ENCODE measurements at regions not wholly inside any gene's neighbourhood (a gene's known extent, or its start where the extent isn't known, plus 50 kb on each side); places are given as distances from the start of the nearest gene placed in this dataset.

DNA sequence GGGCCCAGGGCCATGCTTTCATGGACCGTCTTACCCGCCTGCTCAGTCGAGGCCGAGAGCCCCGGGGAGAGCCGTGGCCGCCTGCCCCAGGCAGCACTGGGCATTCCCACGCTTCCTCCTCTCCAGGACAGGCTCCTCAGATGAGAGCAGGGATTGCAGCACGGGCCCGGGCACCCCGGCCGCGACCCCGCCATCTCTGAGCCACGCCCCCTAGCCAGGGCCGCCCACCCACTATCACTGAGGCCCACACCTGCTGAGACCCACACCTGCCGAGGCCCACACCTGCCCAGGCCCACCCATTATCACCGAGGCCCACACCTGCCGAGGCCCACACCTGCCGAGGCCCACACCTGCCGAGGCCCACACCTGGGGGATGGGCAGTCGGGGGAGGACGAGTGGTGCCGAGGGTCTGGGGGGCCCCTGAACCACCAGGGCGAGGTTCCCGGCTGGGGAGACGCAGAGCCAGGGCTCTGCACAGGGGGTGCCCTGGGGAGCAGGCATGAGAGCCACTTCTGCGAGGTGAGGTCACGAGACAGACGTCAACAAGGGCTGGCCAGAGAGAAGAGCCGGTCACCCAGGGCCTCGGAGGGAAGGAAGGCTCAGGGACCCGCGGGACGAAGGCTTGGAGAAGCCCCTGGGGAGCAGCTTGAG lies 235.6 kb downstream of the ERMARD start:
- Histone ChIP-seq H3K27me3 (ENCODE audit: control insufficient read depth in 3 of 3, insufficient read depth in 3 of 3, low read length in 2 of 3) (peaks cover 0 to 33% (median 0%) of the 10 kb centered on the region in 3 donors), H3K27ac (ENCODE audit: low read depth in 1 of 2, low read length in 1 of 2) (no peak overlapping the region), H3K4me1 (ENCODE audit: control insufficient read depth in 5 of 5, insufficient read depth in 5 of 5, low read length in 5 of 5) (peaks cover 0 to 7% (median 0%) of the 10 kb centered on the region in 5 donors), H3K9me3 (ENCODE audit: control insufficient read depth in 4 of 4, insufficient read depth in 3 of 4, low read length in 3 of 4) (no peaks in the 10 kb centered on the region), H3K9ac (ENCODE audit: insufficient read depth in 1 of 2, low read length in 2 of 2) (no peak overlapping the region), H3K4me3 (no peak overlapping the region), H3K36me3 (ENCODE audit: control insufficient read depth in 4 of 4, insufficient read depth in 4 of 4, low read length in 4 of 4) (no peaks in the 10 kb centered on the region)
- no peak for TF ChIP-seq CTCF (IDR thresholded peaks at IDR 0.05; ENCODE audit: control extremely low read depth, extremely low read depth)
- DNase-seq (no peak), ATAC-seq (ENCODE audit: insufficient read depth, low FRiP score) (no peak)
- 83 to 89% methylated on average over 27 to 35 of the region's 35 CpGs for WGBS, 2 donors

- no peak for TF ChIP-seq CTCF (IDR thresholded peaks at IDR 0.05; ENCODE audit: control extremely low read depth, extremely low read depth)
- Histone ChIP-seq H3K9me3 (ENCODE audit: control insufficient read depth in 4 of 4, insufficient read depth in 3 of 4, low read length in 3 of 4) (no peaks in the 10 kb centered on the region), H3K27me3 (ENCODE audit: control insufficient read depth in 3 of 3, insufficient read depth in 3 of 3, low read length in 2 of 3) (peaks cover 0 to 36% (median 0%) of the 10 kb centered on the region in 3 donors), H3K4me3 (no peak overlapping the region), H3K9ac (ENCODE audit: insufficient read depth in 1 of 2, low read length in 2 of 2) (no peak overlapping the region), H3K27ac (ENCODE audit: low read depth in 1 of 2, low read length in 1 of 2) (no peak overlapping the region), H3K4me1 (ENCODE audit: control insufficient read depth in 5 of 5, insufficient read depth in 5 of 5, low read length in 5 of 5) (peaks cover 0 to 7% (median 0%) of the 10 kb centered on the region in 5 donors), H3K36me3 (ENCODE audit: control insufficient read depth in 4 of 4, insufficient read depth in 4 of 4, low read length in 4 of 4) (no peaks in the 10 kb centered on the region)
- no peak for ATAC-seq (ENCODE audit: insufficient read depth, low FRiP score)
- DNase-seq: no peak
- WGBS, 2 donors: 92 to 96% methylated on average over 30 of the region's 30 CpGs
These were observed 234.9 kb downstream of the ERMARD start for GRCh38 chr6:169986171-169986847.

DNA sequence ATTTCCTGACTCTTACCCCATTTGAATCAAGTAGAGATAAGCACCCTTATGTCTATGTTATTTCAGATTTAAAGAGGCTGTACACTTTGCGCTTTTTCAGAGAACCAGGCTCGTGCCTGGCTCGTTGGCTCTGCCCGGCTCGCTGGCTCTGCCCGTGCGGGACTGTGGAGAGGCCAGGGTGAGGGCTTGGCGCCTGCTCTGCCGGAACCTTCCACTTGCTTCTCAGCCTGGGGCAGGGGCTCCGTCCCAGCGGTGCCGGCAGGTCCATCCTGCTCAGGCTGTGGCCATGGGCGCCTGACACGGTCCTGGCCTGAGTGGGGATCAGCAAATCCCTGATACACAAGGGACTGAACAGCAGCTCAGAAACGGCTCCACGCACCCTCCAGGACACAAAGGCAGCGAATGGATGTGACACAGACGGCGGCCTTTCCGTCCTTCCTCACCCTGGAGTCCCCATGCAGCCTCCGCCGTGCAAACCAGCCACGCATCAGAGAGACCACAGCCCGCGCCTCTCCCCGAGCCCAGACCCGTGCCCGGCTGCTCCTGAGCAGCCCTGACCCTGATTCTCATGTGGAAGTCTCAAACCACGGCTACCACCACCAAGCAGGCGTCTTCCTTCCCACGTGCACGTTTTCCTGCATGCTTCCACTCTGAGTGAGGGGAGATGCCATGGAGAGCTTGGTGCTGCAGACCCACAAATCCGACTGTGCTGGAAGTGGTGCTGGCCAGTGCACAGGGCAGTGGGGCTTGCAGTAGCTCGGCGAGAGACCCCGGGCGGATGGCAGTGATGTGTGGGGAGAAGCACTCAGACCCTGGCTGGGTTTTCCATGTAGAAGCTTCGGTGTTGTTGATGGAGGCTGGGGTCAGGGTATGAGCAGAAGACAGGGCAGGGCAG lies 233.9 kb downstream of the ERMARD start:
- no peak overlapping the region for H3K4me3 ChIP-seq
- peaks cover 0 to 6% (median 0%) of the 10 kb centered on the region in 5 donors for H3K4me1 ChIP-seq (ENCODE audit: control insufficient read depth in 5 of 5, insufficient read depth in 5 of 5, low read length in 5 of 5)
- peaks cover 0 to 37% (median 0%) of the 10 kb centered on the region in 3 donors for H3K27me3 ChIP-seq (ENCODE audit: control insufficient read depth in 3 of 3, insufficient read depth in 3 of 3, low read length in 2 of 3)
- H3K9me3 ChIP-seq (ENCODE audit: control insufficient read depth in 4 of 4, insufficient read depth in 3 of 4, low read length in 3 of 4): no peaks in the 10 kb centered on the region
- no peak overlapping the region for H3K9ac ChIP-seq (ENCODE audit: insufficient read depth in 1 of 2, low read length in 2 of 2)
- 81 to 89% methylated on average over 38 of the region's 38 CpGs for WGBS, 2 donors
- TF ChIP-seq CTCF (IDR thresholded peaks at IDR 0.05; ENCODE audit: control extremely low read depth, extremely low read depth): no peak
- no peak overlapping the region for H3K27ac ChIP-seq (ENCODE audit: low read depth in 1 of 2, low read length in 1 of 2)
- no peaks in the 10 kb centered on the region for H3K36me3 ChIP-seq (ENCODE audit: control insufficient read depth in 4 of 4, insufficient read depth in 4 of 4, low read length in 4 of 4)
- no peak for DNase-seq
- ATAC-seq (ENCODE audit: insufficient read depth, low FRiP score): peak; percentile 36

Data from lung (tissue), 11 donors.